OCI-LY1 (cell line): ENCODE measurements at regions not wholly inside any gene's neighbourhood (a gene's known extent, or its start where the extent isn't known, plus 50 kb on each side); places are given as distances from the start of the nearest gene placed in this dataset.

ENCODE experiments used
- H2AFZ ChIP-seq: fragments of 200-600 bp; sonication (generic), shearing (Covaris generic); 2 replicates; pipeline ENCODE4 v1.6.0; 2014; ENCODE audit warnings: antibody characterized with exemption, mild to moderate bottlenecking, low read length
- H3F3A ChIP-seq: fragments of 200-600 bp; sonication (generic), shearing (Covaris generic); 2 replicates; pipeline ENCODE4 v1.6.0; 2014; ENCODE audit warnings: mild to moderate bottlenecking, antibody characterized with exemption, low read length, moderate library complexity; ENCODE audit not compliant: insufficient read depth
- H3K27ac ChIP-seq: fragments of 200-600 bp; sonication (generic); 2 replicates; pipeline ENCODE4 v1.5.1; 2014; ENCODE audit warnings: low read length, mixed run types, mild to moderate bottlenecking, low read depth; ENCODE audit not compliant: poor library complexity, severe bottlenecking
- H3K27me3 ChIP-seq: fragments of 200-600 bp; sonication (generic); 2 replicates; pipeline ENCODE4 v1.6.0; 2014; ENCODE audit warnings: antibody characterized with exemption, mild to moderate bottlenecking, low read length, moderate library complexity; ENCODE audit not compliant: insufficient read depth
- H3K36me3 ChIP-seq: fragments of 200-600 bp; sonication (generic); 2 replicates; pipeline ENCODE4 v1.6.1; 2014; ENCODE audit warnings: mild to moderate bottlenecking, antibody characterized with exemption, low read length, moderate library complexity, mixed read lengths; ENCODE audit not compliant: insufficient read depth
- H3K4me1 ChIP-seq: fragments of 200-600 bp; sonication (generic); 2 replicates; pipeline ENCODE4 v1.5.1; 2014; ENCODE audit warnings: mild to moderate bottlenecking, low read length, moderate library complexity; ENCODE audit not compliant: insufficient read depth, severe bottlenecking
- H3K4me2 ChIP-seq: fragments of 200-600 bp; sonication (generic), shearing (Covaris generic); 2 replicates; pipeline ENCODE4 v1.6.1; 2014; ENCODE audit warnings: low read length
- H3K4me3 ChIP-seq: fragments of 200-600 bp; sonication (generic); 2 replicates; pipeline ENCODE4 v1.5.1; 2014; ENCODE audit warnings: low read length, low read depth, mild to moderate bottlenecking, mixed read lengths; ENCODE audit not compliant: poor library complexity, severe bottlenecking
- H3K79me2 ChIP-seq: fragments of 200-600 bp; shearing (Covaris generic); 2 replicates; pipeline ENCODE4 v1.6.1; 2016; ENCODE audit warnings: mixed run types, low read length, mixed read lengths; ENCODE audit not compliant: insufficient read depth
- H3K9ac ChIP-seq: fragments of 200-600 bp; sonication (generic), shearing (Covaris generic); 2 replicates; pipeline ENCODE4 v1.6.1; 2014; ENCODE audit warnings: mild to moderate bottlenecking, low read length, mixed read lengths
- H3K9me2 ChIP-seq: fragments of 200-600 bp; sonication (generic), shearing (Covaris generic); 2 replicates; pipeline ENCODE4 v1.6.1; 2014; ENCODE audit warnings: low read depth, mild to moderate bottlenecking, low read length, mixed read lengths
- H3K9me3 ChIP-seq: fragments of 200-600 bp; shearing (Covaris generic); 2 replicates; pipeline ENCODE4 v1.6.1; 2014; ENCODE audit warnings: low read length, mixed read lengths
- H4K20me1 ChIP-seq: fragments of 200-600 bp; sonication (generic), shearing (Covaris generic); 2 replicates; pipeline ENCODE4 v1.6.0; 2016; ENCODE audit warnings: mild to moderate bottlenecking, low read length; ENCODE audit not compliant: insufficient read depth
- CTCF ChIP-seq: fragments of 200-600 bp; sonication (generic), shearing (Covaris generic); IDR thresholded peaks from 2 replicates; pipeline ENCODE4 v1.5.1; 2017; ENCODE audit warnings: mild to moderate bottlenecking, antibody characterized with exemption, low read length, moderate library complexity, mixed read lengths
- EZH2 ChIP-seq: fragments of 200-600 bp; sonication (generic), shearing (Covaris generic); IDR thresholded peaks from 2 replicates; pipeline ENCODE4 v1.8.0; 2017; ENCODE audit warnings: borderline replicate concordance, mixed run types, mild to moderate bottlenecking, antibody characterized with exemption, low read length, moderate library complexity, mixed read lengths

DNA sequence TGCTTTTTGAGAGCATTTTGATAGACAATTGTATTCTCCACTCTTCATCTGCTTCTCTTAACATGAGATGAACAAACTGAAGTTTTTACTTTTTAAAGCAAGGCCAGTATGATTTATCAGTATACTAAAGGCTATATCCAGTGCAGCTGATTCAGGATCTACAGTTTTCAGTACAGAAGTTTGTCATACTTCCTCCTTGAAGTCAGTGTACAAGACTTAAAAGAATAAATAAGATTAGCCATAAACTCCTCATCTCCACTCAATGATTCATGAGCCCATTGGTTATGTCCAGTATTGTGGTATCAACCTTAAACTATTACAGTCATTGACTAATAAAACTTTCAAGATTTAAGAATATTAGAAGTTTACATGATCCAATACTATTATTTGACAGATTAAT is 374.8 kb upstream of the EPHA7 start:
- Histone ChIP-seq H3K4me1 (no peaks in the 10 kb centered on the region), H3F3A (no peaks in the 10 kb centered on the region), H3K9ac (no peak overlapping the region), H3K9me3 (no peaks in the 10 kb centered on the region), H3K36me3 (no peaks in the 10 kb centered on the region), H3K27ac (no peak overlapping the region), H3K79me2 (no peaks in the 10 kb centered on the region), H3K9me2 (no peaks in the 10 kb centered on the region), H3K4me3 (no peak overlapping the region), H4K20me1 (no peaks in the 10 kb centered on the region), H3K4me2 (no peak overlapping the region), H3K27me3 (no peaks in the 10 kb centered on the region), H2AFZ (no peak overlapping the region)
- TF ChIP-seq CTCF = no peak

GRCh38 chr6:93792746-93793145 is 373.4 kb upstream of the EPHA7 start:
- no peaks in the 10 kb centered on the region for H3K36me3 ChIP-seq
- no peak overlapping the region for H3K4me3 ChIP-seq
- no peak overlapping the region for H3K27ac ChIP-seq
- no peaks in the 10 kb centered on the region for H4K20me1 ChIP-seq
- no peak overlapping the region for H3K4me2 ChIP-seq
- no peak overlapping the region for H3K9ac ChIP-seq
- no peaks in the 10 kb centered on the region for H3K9me3 ChIP-seq
- H3K27me3 ChIP-seq = no peaks in the 10 kb centered on the region
- H3K79me2 ChIP-seq = no peaks in the 10 kb centered on the region
- H3K9me2 ChIP-seq = no peaks in the 10 kb centered on the region
- no peak for TF ChIP-seq EZH2
- no peak for TF ChIP-seq CTCF
- no peaks in the 10 kb centered on the region for H3F3A ChIP-seq
- no peaks in the 10 kb centered on the region for H3K4me1 ChIP-seq
- H2AFZ ChIP-seq = no peak overlapping the region

- Histone ChIP-seq H3K27ac (no peak overlapping the region), H4K20me1 (no peaks in the 10 kb centered on the region), H2AFZ (no peak overlapping the region), H3K4me3 (no peak overlapping the region), H3K27me3 (no peaks in the 10 kb centered on the region), H3K4me2 (no peak overlapping the region), H3K79me2 (no peaks in the 10 kb centered on the region), H3K9me3 (no peaks in the 10 kb centered on the region), H3K9ac (no peak overlapping the region), H3K4me1 (no peaks in the 10 kb centered on the region), H3K36me3 (no peaks in the 10 kb centered on the region), H3K9me2 (no peaks in the 10 kb centered on the region), H3F3A (no peaks in the 10 kb centered on the region)
- TF ChIP-seq EZH2 (no peak), CTCF (no peak)
Measured at GRCh38 chr6:93790981-93791380, 371.6 kb upstream of the EPHA7 start.
